ENCODE measurements at regions not wholly inside any gene's neighbourhood (a gene's known extent, or its start where the extent isn't known, plus 50 kb on each side); places are given as distances from the start of the nearest gene placed in this dataset.
"Not testable (repeated sequence)": the region's sequence is repeated elsewhere in the genome, so short reads cannot be mapped to it uniquely, and the experiment has no call there.

DNA sequence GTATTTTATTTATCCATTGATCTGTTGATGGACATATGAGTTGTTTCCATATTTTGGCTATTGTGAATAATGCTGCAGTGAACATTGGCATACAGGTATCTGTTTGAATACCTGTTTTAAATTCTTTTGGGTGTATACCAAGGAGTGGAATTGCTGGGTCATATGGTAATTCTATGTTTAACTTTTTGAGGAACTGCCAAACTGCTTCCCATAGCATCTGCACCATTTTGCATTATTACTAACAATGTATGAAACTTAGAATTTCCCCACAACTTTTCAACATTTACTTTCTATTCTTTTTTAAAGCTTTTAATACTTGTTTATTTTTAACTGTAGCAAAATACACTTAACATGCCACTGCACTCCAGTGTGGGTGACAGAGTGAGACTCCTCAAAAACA lies 57.0 kb upstream of the MSN start:
- no peak for DNase-seq (ENCODE audit: low spot score)

DNA sequence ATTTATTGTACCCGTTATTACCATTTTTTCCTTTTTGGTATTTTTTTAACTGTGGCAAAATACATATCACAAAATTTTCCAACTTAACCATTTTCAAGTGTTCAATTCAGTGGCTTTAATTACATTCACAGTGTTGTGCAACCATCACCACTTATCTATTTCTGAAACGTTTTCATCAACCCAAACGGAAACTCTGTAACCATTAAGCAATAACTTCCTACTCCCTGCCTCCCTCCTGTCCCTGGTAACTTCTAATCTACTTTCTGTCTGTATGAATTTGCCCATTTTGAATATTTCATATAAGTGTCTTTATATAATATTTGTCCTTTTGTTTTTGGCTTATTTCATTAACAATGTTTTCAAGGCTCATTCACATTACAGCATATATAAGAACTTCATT lies 57.4 kb upstream of the MSN start:
- DNase-seq (ENCODE audit: low spot score) = no peak

DNA sequence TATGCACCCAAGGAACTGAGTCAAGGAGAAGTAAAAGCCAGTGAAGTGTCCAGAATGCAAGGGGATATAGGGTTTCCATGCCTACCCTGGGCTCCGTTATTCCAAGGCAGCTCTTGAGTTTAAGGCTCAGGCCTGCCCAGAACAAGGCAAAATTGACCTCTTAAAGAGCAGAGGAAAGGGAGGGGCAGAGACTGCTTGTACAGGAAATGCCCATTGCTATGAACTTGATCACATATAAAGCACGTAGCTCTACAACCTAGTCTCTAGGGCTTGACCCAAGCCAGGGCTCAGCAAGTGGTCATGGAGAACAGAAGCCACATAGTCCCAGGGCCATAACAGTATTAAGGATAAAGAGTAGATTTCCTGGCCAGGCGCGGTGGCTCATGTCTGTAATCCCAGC lies 58.2 kb upstream of the MSN start:
- no peak for DNase-seq (ENCODE audit: low spot score)

DNA sequence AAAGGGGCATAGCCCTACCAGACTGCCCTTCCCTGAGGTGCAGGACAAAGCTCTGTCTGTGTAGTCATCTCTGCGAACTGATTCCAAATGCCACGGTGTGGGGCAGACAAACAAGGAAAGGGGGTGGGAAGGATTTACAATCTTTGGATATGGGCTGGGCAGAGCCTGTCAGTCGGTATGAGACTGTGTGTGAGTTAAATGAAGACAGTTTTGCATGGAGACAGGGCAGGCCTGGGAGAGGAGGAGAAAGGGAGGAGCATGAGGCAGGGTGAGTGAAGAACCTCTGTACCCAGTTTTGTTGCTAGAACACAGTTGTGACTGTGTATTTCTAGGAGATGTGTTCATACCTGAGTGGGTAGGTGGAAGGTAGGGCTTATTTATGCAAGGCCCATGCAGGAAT lies 59.4 kb upstream of the MSN start:
- DNase-seq (ENCODE audit: low spot score) = no peak

DNA sequence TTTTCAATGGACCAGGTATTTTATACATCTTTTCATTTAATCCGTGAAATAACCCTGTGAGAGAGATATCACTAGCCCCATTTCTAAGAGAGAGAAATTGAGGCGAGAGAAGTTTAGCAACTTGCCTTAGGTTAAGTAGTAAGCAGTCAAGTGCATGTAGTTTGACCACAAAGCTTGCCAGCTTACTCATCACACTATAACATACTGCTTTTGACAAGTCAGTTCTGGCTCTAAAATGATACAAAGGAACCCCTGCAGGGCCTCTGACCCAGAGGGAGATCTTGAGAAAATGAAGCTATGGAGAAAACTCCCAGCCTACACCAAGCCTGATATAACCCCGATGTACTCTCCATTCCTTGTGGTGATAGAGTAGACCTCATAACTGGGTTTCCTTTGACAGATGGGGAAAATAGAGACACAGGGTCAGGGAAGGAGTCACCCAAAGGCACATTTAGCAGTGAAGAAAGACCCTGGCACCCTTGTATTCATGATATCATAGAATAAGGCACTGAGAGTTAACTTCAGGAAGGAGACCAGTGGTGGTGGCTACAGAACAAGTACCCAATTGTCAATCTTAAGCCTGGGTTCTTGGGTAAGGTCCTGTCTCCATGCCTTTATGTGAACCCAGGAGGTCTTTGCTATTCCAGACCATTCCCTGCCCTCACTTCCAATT lies 60.2 kb upstream of the MSN start:
- DNase-seq (ENCODE audit: low spot score) = no peak

DNA sequence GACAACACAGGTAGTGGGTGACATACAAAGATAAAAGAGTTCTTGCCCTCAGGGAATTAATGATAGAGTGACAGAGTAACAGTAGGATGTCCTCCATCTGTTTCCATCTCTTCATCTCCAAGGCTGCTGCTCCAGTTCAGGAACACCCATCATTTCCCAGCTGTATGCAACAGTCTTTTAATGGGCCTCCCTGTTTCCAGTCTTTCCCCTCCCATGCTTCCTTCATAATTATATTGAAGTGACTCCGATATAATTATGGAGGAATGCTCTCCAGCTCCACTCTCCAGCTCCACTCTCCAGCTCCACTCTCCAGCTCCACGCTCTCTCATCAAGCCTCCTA lies 65.3 kb upstream of the MSN start:
- no peak for DNase-seq (ENCODE audit: low spot score)

DNA sequence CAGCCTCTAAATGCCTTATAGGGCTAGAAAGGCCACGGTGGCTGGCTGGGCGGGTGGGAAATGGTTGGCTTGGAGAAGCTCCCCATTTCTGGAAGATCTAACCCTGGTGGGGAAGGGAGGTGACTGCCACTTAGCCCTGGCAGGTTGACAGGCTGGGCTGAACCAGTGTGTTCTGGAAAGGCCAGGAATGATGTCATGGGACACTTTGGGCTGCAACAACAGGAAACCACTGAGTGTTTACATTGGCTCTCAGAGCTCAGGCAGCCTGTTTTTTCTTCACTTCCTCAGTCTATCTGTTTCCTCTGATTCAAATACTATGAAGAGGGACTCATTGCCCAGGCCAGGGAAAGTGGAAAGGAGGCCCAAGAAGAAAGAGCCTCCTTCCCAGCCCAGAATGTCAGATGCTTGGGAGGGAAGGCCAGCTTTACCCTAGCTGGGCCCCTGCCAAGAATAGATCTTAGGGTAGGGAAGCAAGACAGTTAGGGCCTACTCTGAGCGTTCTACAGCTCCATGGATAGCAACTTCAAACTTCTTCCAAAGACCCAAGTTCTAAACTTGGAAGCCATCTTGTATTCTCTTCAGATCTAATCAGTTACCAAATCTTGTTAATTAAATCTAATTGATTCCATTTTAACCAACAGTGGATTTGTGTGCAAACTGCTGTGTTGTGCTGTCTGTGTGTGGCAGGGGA lies 65.8 kb upstream of the MSN start:
- no peak for DNase-seq (ENCODE audit: low spot score)

DNA sequence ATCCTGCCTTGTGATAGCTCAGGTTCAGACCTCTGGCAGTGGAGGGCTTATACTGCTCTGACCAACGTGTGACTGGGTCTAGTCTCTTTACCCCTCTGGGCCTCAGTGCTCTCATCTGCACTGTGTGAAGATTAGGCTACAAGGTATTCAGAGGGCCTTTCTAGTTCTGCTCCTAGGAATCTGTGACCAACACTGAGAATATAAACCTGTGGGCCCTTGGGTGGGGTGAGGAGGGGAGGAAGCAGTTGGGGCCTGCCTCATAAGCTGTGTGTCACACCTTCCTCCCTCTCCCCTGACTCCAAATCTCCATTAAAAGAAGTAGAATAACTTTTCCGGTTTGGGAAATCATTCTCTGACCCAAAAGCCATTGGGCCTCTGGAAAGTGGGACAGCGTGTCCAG lies 66.3 kb upstream of the MSN start:
- DNase-seq (ENCODE audit: low spot score) = no peak

DNA sequence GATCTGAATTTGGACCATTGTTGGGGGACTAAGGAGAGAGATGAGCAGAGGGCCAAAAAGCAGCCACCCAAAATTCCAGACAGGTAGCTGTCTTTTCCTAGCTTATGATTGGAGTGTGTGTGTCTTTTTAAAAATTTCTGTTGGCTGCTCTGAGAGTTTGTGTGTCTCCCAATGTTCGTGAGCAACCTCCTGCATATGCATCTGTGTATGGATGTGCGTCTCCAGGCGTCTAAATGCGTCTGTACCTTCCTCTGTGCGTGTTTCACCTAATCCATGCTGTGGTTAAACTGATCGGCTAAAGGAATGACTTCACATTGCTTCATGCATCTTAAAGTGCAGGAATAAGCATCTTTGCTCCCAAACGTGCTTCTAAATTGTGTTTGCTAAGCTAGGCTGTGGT lies 65.5 kb upstream of the LAS1L start:
- no peak for DNase-seq (ENCODE audit: low spot score)

DNA sequence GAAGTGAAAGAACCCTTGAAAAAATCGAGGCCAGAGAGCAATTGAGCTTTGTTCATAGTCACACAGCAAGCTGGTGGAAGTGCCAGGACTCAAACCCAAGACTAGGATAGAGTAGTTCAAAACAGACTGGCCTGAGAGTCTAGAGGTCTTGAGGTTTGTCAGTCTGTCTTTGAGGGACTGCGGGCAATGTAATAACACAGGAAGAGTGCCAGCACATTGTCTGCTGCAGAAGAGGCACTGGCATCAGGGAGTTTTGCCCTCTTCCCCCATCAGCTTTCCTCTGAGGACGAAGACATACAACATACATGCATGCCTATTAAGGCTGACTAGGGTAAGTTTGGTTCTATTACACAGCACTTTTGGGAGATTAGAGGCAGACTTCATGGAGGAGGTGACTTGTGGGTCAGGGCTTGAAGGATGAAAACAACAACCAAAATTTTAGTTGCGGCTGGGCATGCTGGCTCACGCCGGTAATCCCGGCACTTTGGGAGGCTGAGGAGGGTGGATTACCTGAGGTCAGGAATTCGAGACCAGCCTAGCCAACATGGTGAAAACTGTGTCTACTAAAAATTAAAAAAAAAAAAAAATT lies 64.1 kb upstream of the LAS1L start:
- no peak for DNase-seq (ENCODE audit: low spot score)

DNA sequence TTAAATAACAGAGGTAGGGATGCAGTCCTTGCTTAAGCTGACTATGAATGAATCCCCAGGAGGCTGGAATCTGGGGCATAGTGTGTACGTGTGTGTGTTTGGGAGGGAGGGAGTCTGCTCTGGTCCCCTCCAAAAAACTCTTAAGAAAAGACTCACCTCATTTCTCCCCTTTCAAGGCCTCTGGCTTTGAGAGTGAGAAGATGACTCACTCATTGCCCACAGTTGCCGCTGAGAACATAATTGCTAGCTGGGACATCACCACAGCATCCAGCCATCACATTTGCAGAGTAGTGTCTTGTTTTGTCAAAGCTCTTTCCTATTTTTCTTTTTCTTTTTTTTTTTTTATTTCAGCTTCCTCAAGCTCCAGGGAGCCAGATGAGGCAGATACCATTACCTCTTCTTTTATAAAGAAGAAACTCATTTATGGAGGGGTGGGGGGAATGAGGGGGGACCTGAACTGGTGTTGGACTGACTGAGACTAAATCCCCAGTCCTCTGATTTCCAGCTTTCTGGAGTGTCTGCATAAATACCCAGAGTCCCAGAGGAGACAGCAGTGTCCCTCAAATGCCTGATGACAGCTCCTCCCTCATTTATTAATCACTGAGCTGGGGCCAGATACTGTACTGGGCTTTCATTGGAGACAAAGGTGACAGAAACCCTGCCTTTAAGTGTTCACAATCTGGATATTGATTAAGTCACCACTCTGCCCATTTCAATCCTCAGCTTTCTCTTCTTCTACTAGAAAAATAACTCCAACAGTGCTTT lies 61.9 kb upstream of the LAS1L start:
- no peak for DNase-seq (ENCODE audit: low spot score)

DNA sequence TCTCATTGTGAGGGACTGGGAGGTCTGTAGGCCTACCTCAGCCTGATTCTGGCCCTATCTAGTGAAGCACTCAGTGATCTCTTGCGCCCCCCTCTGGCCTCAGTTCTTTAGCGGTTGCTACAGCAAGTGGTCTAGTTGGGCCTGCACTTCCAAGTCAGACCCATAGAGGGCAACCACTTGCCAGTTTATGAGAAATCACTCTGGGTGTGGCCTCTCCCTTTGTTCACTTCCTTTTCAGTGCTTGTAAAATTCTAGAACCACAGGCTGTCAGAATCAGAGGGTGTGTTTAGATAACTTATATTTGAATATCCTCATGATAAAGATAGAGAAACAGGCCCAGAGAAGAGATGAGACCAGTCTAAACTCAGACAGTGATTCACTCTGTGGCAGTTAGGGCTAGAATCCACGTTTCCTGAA lies 60.9 kb upstream of the LAS1L start:
- peak; percentile 62 for DNase-seq (ENCODE audit: low spot score)

DNA sequence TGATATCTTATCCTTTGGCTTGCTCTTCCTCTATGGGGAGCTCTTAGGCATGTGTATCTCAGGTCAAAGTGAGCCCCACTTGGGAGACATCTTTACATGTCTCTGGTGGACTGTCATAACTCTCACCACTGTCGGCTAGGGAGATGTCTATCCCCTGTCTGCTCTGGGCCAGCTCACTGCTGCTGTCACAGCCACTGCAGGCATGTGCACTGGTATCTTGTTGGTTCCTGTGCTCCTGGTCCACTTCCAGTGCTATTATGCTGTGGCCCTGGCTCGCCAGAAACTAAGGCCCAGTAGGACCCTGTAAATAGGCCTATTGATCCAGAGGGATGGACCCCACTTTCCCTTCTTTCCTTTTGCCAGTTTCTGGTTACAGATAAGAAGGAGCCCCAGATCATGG lies 56.6 kb upstream of the LAS1L start:
- DNase-seq (ENCODE audit: low spot score) = no peak

DNA sequence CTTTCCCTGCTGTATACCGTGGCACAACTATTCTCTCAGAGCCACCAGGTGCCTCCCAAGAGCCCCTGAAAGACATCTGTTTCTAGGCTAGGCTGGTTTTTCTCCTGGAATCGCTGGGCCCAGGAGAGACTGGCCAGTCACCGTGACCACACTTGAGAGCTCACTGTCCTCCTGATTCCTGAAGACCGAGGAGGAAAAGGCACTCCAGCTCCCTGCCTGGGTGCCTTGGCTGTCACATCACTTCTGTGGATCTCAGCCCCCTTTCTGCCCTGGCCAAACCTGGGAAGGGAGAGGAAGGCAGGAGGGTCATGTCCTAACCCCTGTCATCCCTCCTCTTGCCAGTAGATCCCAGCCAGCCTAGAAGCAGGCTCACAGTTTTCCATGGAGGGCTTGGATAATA lies 54.7 kb upstream of the LAS1L start:
- no peak for DNase-seq (ENCODE audit: low spot score)

DNA sequence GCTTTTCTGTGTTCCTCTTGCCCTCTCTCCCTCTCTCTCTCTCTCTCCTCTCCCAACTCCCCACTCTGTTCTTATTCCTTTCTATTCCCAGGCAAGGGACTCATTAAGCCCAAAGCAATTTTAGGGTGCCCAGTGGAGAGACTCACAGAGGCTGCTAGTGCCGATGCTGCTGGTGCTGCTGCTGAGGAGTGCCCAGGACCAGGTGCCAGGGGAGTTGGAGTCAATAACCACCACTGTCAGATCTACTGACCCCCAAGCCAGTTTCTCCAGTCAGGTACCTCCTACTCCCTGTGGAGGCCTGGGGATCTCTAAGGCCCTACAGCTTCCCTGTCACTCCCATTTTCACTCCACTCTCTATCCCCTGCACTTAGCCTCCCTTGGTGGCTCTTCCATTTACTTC lies 54.2 kb upstream of the LAS1L start:
- no peak for DNase-seq (ENCODE audit: low spot score)

DNA sequence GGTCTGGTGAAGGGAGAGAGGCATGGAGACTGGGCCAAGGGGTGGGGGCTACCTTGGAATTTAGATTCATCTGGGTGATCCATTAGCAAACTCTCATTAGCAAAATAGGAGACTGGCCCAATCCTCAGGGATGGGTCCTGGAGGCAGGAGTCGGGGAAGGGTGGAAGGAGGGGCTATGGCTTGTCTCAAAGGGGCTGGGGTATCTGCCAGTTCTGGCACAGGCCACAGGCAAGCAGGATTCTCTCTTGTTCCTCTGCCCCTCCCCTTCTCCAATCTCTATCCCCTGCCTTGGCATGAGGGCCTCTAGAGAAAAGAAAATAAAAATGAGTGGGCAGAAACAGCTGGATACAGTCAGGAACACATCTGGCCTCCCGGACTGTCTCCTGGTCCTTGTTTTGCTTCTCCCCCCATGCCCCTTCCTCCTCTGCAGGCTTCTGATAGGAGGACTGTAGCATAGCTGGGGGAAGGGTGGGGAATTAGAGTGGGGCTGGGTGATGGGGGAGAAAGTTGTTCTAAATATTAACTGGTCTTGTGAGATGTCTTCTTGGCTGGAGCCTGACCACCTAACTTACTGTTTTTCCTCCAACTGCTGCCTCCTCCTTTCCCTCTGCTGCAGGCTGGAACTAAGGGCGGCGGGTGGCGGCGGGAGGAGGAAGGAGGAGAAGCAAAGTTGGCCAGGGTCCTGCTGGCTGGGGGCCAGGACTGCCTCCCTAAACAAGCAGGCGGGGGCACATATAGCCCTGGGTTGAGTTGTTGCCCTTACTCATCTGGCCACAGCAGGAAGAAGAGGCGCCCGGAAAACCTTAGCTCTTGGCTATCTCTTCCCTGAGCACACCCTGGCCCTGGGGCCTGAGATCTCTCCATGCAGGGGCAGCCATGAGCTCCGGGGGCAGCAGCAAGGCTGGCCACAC lies 53.3 kb upstream of the LAS1L start:
- no peak for DNase-seq (ENCODE audit: low spot score)

DNA sequence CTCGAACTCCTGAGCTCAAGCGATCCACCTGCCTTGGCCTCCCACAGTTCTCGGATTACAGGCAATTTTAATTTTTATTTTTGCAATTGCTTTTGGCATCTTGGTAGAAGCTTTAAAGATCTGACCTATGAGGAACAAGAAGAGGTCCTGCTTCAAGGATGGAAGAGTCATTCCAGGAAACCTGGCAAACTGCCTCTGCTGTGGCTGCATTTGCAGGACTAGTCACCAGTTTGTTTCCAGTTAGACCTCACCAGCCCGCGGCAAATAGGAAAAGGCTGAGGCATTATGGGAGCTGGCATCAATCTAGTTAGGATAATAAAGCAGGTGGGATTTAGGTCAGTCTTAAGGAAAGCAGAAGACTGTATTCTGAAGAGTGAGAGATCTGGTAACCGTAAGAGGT lies 51.9 kb upstream of the LAS1L start:
- no peak for DNase-seq (ENCODE audit: low spot score)

DNA sequence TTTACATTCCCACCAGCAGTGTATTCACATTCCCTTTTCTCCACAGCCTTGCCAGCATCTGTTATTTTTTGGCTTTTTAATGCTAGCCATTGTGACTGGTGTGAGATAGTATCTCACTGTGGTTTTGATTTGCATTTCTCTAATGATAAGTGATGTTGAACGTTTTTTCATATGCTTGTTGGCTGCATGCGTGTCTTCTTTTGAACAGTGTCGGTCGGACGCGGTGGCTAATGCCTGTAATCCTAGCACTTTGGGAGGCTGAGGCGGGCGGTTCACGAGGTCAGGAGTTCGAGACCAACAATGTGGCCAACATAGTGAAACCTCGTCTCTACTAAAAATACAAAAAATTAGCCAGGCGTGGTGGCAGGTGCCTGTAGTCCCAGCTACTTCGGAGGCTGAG lies 50.6 kb upstream of the LAS1L start:
- DNase-seq (ENCODE audit: low spot score) = not testable (repeated sequence)

Measured in SK-N-DZ (cell line).